Heart right ventricle (tissue), 16 donors: ENCODE measurements at regions not wholly inside any gene's neighbourhood (a gene's known extent, or its start where the extent isn't known, plus 50 kb on each side); places are given as distances from the start of the nearest gene placed in this dataset.

ENCODE experiments used
- ATAC-seq, 8 donors: fragments of 200-7000 bp; cut with Tn5 transposase; one replicate each; pipeline ENCODE4 v1.9.1; 2020; ENCODE audit warnings: mild to moderate bottlenecking in 8 of 8, moderate library complexity in 8 of 8, moderate number of reproducible peaks in 1 of 8
- DNase-seq, 2 donors: peaks; one replicate each; pipeline ENCODE4 v3.0.0-alpha.2; 2020
- H3K27ac ChIP-seq, 10 donors: fragments of 200-600 bp; sonication (generic) in 2 of 10; one replicate each; pipeline versions ENCODE4 v1.5.0 to v1.8.0; 2020 to 2022; ENCODE audit warnings: mild to moderate bottlenecking in 3 of 10
- H3K27me3 ChIP-seq, 7 donors: fragments of 200-600 bp; one replicate each; pipeline ENCODE4 v1.8.0; 2021 to 2022; ENCODE audit warnings: mild to moderate bottlenecking in 2 of 7
- H3K36me3 ChIP-seq, 9 donors: fragments of 200-600 bp; sonication (generic) in 1 of 9; one replicate each; pipeline versions ENCODE4 v1.5.0 to v1.8.0; 2020 to 2022; ENCODE audit warnings: mild to moderate bottlenecking in 2 of 9
- H3K4me1 ChIP-seq, 9 donors: fragments of 200-600 bp; sonication (generic) in 1 of 9; one replicate each; pipeline versions ENCODE4 v1.5.0 to v1.8.0; 2020 to 2022; ENCODE audit warnings: mild to moderate bottlenecking in 4 of 9
- H3K4me3 ChIP-seq, 10 donors: fragments of 200-600 bp; sonication (generic) in 2 of 10; one replicate each; pipeline versions ENCODE4 v1.5.0 to v1.8.0; 2020 to 2022; ENCODE audit warnings: mild to moderate bottlenecking in 7 of 10, moderate library complexity in 2 of 10
- H3K9me3 ChIP-seq, 11 donors: fragments of 200-600 bp in 10 of 11; sonication (generic) in 2 of 11; one replicate each; pipeline versions ENCODE4 v1.5.0 to v1.8.0; 2013 to 2022; ENCODE audit warnings: mild to moderate bottlenecking in 2 of 11, control low read depth in 1 of 11, moderate library complexity in 1 of 11
- CTCF ChIP-seq, 9 donors: fragments of 200-600 bp; sonication (generic) in 2 of 9; IDR thresholded peaks; one replicate each; pipeline versions ENCODE4 v1.5.0 to v1.8.0; 2021 to 2022; ENCODE audit warnings: antibody characterized with exemption in 9 of 9, mild to moderate bottlenecking in 5 of 9, moderate library complexity in 1 of 9
- WGBS, 2 donors: extraction: QIAGEN DNeasy Blood & Tissue Kit; methylation state at CpG; one replicate each; pipeline ENCODE4 v1.1.7; 2013; ENCODE audit warnings: inconsistent platforms in 1 of 2; 5-methylcytosine and 5-hydroxymethylcytosine counted together
- intact Hi-C, 10 donors: fragments of 100-400 bp; cut with DNase I; formaldehyde crosslinking; loops; one replicate each; pipeline versions ENCODE4 v1.11.1 to v1.14.2; 2022
- donor health status: Arrhythmogenic right ventricular cardiomyopathy.
- donor health status: ischemic (EF 13 %, LVEDD 7.1; RV severe dilation, severe dysfunction).
- donor health status: healthy with polysubstance abuse.
- donor health status: DM: no; HTN: yes; CAD: no.
- donor health status: DM: no; HTN: no; CAD: no.
- donor health status: ischemic (EF 25% LVEDD 6.9; RV normal size, moderate dysfunction).
- donor health status: ischemic (EF 25% LVEDD 5.7; RV mildly dilated, moderate dysfunction).
- donor health status: healthy.
- donor health status: DM: yes; HTN: yes; CAD: no.
- donor health status: Ischemic cardiomyopathy.
- donor health status: ischemic (EF 35%, LVEDD 5.7; RV mildly dilated, moderate dysfunction).
- donor health status: nonischemic (EF 11% LVEDD 7.7; RV severe dilation, severe dysfunction).
- donor health status: DM: yes; HTN: yes; CAD: no.
- donor health status: PGD.
- donor health status: ischemic (EF 29% LVEDD 5.4; RV normal size, mild dysfunction).
- donor health status: nonischemic (EF 23%, LVEDD 6.1; RV moderate dilation, normal function).

DNA sequence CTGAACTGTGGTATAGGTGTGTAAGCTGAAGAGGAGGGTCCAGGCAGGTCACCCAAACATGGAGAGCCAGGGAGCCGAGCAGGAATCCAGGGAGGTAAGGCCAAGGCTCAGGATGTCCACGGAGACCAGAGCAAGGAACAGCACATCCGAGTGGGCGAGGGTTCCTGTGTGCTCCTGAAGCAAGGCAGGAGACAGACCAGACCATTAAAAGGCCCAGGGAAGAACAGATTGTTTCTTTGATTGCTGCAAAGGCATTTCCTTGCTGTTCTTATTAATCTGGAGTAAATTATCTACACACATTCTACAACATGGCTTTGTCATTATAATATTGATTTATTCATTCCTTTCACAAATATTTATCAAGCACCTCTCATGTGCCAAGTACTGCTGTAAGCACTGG is 50.1 kb upstream of the SPTBN1 start:
- ATAC-seq (no peak), DNase-seq (no peak)
- Histone ChIP-seq H3K36me3 (no peaks in the 10 kb centered on the region), H3K9me3 (no peaks in the 10 kb centered on the region), H3K27ac (no peak overlapping the region), H3K27me3 (no peaks in the 10 kb centered on the region), H3K4me1 (peaks cover 6 to 76% (median 51%) of the 10 kb centered on the region in 9 donors), H3K4me3 (no peak overlapping the region)
- intact Hi-C loops = no loop called here
- no peak for TF ChIP-seq CTCF (IDR thresholded peaks at IDR 0.05)
- WGBS, 2 donors = 64 to 77% methylated on average over 4 of the region's 4 CpGs
